ENCODE measurements at regions not wholly inside any gene's neighbourhood (a gene's known extent, or its start where the extent isn't known, plus 50 kb on each side); places are given as distances from the start of the nearest gene placed in this dataset.
"Not testable (repeated sequence)": the region's sequence is repeated elsewhere in the genome, so short reads cannot be mapped to it uniquely, and the experiment has no call there.

DNA sequence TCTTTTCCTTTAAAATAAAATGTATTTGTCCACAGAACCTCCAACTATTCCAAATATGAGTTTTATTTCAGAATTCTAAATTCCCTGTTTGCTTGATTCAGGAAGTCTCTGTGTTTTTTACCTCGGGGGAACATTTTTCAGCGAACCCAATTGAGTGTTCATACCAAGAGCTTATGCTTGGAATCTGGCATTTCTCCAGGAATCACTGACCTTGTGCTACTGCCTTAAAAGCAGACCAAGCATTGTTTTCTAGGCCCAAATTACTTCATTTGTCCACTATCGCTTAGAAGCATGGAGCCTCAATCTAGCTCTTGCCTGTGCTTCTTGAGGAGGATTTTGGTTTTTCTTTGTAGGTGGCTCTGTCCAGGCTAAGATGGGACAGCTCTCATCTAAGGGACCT is 59.4 kb downstream of the EBLN1 start:
- DNase-seq (ENCODE audit: extremely low read depth, low read depth), result no peak
- TF ChIP-seq, protein P1, sequence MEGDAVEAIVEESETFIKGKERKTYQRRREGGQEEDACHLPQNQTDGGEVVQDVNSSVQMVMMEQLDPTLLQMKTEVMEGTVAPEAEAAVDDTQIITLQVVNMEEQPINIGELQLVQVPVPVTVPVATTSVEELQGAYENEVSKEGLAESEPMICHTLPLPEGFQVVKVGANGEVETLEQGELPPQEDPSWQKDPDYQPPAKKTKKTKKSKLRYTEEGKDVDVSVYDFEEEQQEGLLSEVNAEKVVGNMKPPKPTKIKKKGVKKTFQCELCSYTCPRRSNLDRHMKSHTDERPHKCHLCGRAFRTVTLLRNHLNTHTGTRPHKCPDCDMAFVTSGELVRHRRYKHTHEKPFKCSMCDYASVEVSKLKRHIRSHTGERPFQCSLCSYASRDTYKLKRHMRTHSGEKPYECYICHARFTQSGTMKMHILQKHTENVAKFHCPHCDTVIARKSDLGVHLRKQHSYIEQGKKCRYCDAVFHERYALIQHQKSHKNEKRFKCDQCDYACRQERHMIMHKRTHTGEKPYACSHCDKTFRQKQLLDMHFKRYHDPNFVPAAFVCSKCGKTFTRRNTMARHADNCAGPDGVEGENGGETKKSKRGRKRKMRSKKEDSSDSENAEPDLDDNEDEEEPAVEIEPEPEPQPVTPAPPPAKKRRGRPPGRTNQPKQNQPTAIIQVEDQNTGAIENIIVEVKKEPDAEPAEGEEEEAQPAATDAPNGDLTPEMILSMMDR (IDR thresholded peaks at IDR 0.05; ENCODE audit: low read depth, low read length, missing control alignments), result no peak
- H3K4me3 ChIP-seq (replicated peaks; ENCODE audit: low read depth, low read length), result no peak overlapping the region

DNA sequence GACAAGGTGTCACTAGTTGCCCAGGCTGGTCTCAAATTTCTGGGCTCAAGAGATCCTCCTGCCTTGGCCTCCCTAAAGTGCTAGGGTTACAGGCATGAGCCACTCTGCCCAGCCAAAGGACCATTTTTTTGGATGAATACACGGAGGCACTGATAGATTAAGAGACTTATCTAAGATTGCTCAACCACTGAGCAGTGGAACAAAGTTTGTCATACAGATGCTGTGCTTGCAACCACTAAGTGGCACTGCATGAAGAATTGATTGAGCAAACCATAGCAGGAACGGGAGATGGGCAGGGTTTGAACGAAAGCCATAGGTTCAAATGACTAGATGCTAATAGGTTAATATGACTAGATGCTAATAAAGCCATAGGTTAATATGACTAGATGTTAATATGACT is 61.1 kb downstream of the EBLN1 start:
- H3K4me3 ChIP-seq (replicated peaks; ENCODE audit: low read depth, low read length), result no peak overlapping the region
- TF ChIP-seq, protein P1 (IDR thresholded peaks at IDR 0.05; ENCODE audit: low read depth, low read length, missing control alignments), result no peak

DNA sequence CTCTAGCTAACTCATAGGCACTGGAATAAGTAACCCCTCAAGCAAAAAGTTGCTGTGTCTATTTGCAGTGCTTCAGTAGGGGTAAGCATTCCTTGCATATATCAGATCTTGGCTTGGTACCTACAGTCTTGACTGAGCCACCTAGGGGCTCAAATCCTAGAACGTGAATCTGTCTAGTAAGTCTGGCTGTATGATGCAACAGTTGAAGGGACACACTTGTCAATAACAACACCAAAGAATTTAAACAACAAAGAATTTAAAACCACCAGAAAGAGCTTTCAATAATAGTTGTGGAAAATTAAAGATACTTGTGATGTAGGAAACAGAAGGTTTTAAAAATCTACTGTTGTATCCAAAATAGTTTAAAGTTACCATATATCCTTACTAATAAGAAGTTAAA is 65.4 kb downstream of the EBLN1 start:
- TF ChIP-seq, protein P1 (IDR thresholded peaks at IDR 0.05; ENCODE audit: low read depth, low read length, missing control alignments), result no peak
- no peak overlapping the region for H3K4me3 ChIP-seq (replicated peaks; ENCODE audit: low read depth, low read length)
- no peak for DNase-seq (ENCODE audit: extremely low read depth, low read depth)

More for the DNA sequence above, 61.1 kb downstream of the EBLN1 start:
- DNase-seq (ENCODE audit: extremely low read depth, low read depth), result no peak

DNA sequence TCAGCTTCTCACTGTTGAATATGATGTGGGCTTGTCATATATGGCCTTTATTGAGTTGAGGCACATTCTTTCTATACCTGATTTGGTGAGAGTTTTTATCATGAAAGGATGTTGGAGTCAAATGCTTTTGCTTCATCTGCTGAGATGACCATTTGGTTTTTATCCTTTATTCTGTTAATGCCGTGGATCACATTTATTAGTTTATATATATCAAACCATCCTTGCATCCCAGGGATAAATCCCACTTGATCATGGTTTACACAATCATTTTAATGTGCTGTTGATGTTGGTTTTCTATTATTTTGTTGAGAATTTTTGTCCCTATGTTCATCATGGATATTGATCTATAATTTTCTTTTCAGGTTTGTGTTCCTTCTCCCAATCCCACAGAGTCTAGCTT is 67.0 kb downstream of the EBLN1 start:
- TF ChIP-seq, protein P1 (IDR thresholded peaks at IDR 0.05; ENCODE audit: low read depth, low read length, missing control alignments), result no peak
- H3K4me3 ChIP-seq (replicated peaks; ENCODE audit: low read depth, low read length), result no peak overlapping the region
- no peak for DNase-seq (ENCODE audit: extremely low read depth, low read depth)

DNA sequence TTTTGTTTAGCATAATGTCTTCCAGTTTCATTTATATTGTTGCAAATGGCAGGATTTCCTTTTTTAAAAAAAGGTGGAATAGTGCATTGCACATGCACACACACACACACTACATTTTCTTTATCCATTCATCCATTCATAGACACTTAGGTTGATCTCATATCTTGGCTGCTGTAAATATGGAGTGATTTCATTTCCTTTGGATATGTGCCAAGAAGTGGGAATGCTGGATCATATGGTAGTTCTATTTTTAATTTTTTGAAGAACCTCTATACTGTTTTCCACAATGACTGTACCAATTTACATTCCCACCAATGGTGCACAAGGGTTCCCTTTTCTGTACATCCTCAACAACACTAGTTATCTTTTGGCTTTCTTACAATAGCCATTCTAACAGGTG is 68.9 kb downstream of the EBLN1 start:
- TF ChIP-seq, protein P1 (IDR thresholded peaks at IDR 0.05; ENCODE audit: low read depth, low read length, missing control alignments), result no peak
- no peak overlapping the region for H3K4me3 ChIP-seq (replicated peaks; ENCODE audit: low read depth, low read length)
- peak; percentile 1 for DNase-seq (ENCODE audit: extremely low read depth, low read depth)

DNA sequence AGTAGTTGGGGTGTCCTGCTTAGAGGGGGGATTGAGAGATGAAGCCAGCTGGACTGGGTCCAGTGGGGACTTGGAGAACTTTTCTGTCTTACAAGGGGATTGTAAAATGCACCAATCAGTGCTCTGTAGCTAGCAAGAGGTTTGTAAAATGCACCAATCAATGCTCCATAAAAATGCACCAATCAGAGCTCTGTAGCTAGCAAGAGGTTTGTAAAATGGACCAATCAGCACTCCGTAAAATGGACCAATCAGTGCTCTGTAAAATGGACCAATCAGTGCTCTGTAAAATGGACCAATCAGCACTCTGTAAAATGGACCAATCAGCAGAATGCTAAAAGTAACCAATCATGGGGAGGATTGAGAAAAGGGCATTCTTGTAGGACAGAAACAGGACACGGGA is 71.9 kb downstream of the EBLN1 start:
- not testable (repeated sequence) for H3K4me3 ChIP-seq (replicated peaks; ENCODE audit: low read depth, low read length); DNase-seq (ENCODE audit: extremely low read depth, low read depth)

DNA sequence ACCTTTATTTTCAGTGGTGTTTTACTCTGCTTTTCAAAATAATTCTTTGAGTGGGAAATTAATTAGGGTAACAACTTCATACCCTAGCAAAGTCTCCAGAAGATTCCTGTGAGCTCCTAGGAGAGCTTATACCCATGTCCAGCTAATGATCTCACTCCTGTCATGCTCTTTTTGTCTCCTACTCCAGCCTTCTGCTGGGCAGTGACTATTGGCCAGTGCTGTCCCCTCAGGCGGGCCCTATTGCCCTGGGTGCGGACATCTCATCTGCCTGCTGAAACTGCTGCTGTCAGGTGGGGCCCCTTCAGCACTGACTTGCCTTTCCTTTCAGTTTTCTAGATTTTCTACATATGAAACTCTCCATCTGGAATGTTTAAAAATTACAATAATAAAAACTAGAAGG is 80.3 kb downstream of the EBLN1 start:
- no peak for DNase-seq (ENCODE audit: extremely low read depth, low read depth)
- no peak overlapping the region for H3K4me3 ChIP-seq (replicated peaks; ENCODE audit: low read depth, low read length)
- TF ChIP-seq, protein P1 (IDR thresholded peaks at IDR 0.05; ENCODE audit: low read depth, low read length, missing control alignments), result no peak
